ENCODE measurements at regions not wholly inside any gene's neighbourhood (a gene's known extent, or its start where the extent isn't known, plus 50 kb on each side); places are given as distances from the start of the nearest gene placed in this dataset.

DNA sequence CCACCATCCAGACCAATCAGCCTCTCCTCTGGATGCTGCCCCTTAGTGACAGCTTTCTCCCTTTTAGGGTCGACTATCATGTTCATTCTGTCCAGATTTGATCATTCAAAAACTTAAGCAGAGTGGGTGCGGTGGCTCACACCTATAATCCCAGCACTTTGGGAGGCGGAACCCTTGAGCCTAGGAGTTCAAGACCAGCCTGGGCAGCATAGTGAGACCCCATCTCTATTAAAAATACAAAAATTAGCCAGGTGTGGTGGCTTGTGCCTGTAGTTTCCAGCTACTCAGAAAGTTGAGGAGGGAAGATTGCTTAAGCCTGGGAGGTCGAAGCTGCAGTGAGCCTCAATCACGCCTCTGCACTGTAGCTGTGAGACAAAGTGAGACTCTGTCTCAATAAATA lies 68.3 kb upstream of the ZCCHC2 start:
- ATAC-seq = no peak
- TF ChIP-seq ZNF565 (CRISPR knock-in tag; conservative IDR thresholded peaks at IDR 0.05; ENCODE audit: low read depth) = no peak
- TF ChIP-seq TOX (CRISPR knock-in tag; IDR thresholded peaks at IDR 0.05; ENCODE audit: borderline replicate concordance) = no peak
- TF ChIP-seq ZFP30 (CRISPR knock-in tag; IDR thresholded peaks at IDR 0.05) = no peak
- TF ChIP-seq PPARA (CRISPR knock-in tag; IDR thresholded peaks at IDR 0.05; ENCODE audit: borderline replicate concordance) = no peak
- no peak for TF ChIP-seq ZNF70 (CRISPR knock-in tag; IDR thresholded peaks at IDR 0.05)
- no peak for TF ChIP-seq ZNF8 (CRISPR knock-in tag; IDR thresholded peaks at IDR 0.05)
- no peak for TF ChIP-seq GLIS3 (CRISPR knock-in tag; IDR thresholded peaks at IDR 0.05)
- TF ChIP-seq, protein P1, sequence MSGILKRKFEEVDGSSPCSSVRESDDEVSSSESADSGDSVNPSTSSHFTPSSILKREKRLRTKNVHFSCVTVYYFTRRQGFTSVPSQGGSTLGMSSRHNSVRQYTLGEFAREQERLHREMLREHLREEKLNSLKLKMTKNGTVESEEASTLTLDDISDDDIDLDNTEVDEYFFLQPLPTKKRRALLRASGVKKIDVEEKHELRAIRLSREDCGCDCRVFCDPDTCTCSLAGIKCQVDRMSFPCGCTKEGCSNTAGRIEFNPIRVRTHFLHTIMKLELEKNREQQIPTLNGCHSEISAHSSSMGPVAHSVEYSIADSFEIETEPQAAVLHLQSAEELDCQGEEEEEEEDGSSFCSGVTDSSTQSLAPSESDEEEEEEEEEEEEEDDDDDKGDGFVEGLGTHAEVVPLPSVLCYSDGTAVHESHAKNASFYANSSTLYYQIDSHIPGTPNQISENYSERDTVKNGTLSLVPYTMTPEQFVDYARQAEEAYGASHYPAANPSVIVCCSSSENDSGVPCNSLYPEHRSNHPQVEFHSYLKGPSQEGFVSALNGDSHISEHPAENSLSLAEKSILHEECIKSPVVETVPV (CRISPR knock-in tag; IDR thresholded peaks at IDR 0.05) = no peak
- no peak for TF ChIP-seq ESRRG (CRISPR knock-in tag; IDR thresholded peaks at IDR 0.05)
- TF ChIP-seq, protein P2, sequence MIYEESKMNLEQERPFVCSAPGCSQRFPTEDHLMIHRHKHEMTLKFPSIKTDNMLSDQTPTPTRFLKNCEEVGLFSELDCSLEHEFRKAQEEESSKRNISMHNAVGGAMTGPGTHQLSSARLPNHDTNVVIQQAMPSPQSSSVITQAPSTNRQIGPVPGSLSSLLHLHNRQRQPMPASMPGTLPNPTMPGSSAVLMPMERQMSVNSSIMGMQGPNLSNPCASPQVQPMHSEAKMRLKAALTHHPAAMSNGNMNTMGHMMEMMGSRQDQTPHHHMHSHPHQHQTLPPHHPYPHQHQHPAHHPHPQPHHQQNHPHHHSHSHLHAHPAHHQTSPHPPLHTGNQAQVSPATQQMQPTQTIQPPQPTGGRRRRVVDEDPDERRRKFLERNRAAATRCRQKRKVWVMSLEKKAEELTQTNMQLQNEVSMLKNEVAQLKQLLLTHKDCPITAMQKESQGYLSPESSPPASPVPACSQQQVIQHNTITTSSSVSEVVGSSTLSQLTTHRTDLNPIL (CRISPR knock-in tag; IDR thresholded peaks at IDR 0.05; ENCODE audit: low read depth) = no peak
- TF ChIP-seq ISL1 (CRISPR knock-in tag; IDR thresholded peaks at IDR 0.05) = no peak
- no peak for TF ChIP-seq ARNTL (CRISPR knock-in tag; IDR thresholded peaks at IDR 0.05; ENCODE audit: borderline replicate concordance, low read depth)
- no peak for TF ChIP-seq ZFP3 (CRISPR knock-in tag; IDR thresholded peaks at IDR 0.05)
- TF ChIP-seq, protein P3, sequence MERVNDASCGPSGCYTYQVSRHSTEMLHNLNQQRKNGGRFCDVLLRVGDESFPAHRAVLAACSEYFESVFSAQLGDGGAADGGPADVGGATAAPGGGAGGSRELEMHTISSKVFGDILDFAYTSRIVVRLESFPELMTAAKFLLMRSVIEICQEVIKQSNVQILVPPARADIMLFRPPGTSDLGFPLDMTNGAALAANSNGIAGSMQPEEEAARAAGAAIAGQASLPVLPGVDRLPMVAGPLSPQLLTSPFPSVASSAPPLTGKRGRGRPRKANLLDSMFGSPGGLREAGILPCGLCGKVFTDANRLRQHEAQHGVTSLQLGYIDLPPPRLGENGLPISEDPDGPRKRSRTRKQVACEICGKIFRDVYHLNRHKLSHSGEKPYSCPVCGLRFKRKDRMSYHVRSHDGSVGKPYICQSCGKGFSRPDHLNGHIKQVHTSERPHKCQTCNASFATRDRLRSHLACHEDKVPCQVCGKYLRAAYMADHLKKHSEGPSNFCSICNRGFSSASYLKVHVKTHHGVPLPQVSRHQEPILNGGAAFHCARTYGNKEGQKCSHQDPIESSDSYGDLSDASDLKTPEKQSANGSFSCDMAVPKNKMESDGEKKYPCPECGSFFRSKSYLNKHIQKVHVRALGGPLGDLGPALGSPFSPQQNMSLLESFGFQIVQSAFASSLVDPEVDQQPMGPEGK (CRISPR knock-in tag; IDR thresholded peaks at IDR 0.05; ENCODE audit: borderline replicate concordance) = no peak
- no peak for TF ChIP-seq ZC3H10 (CRISPR knock-in tag; IDR thresholded peaks at IDR 0.05)
- TF ChIP-seq, protein P4, sequence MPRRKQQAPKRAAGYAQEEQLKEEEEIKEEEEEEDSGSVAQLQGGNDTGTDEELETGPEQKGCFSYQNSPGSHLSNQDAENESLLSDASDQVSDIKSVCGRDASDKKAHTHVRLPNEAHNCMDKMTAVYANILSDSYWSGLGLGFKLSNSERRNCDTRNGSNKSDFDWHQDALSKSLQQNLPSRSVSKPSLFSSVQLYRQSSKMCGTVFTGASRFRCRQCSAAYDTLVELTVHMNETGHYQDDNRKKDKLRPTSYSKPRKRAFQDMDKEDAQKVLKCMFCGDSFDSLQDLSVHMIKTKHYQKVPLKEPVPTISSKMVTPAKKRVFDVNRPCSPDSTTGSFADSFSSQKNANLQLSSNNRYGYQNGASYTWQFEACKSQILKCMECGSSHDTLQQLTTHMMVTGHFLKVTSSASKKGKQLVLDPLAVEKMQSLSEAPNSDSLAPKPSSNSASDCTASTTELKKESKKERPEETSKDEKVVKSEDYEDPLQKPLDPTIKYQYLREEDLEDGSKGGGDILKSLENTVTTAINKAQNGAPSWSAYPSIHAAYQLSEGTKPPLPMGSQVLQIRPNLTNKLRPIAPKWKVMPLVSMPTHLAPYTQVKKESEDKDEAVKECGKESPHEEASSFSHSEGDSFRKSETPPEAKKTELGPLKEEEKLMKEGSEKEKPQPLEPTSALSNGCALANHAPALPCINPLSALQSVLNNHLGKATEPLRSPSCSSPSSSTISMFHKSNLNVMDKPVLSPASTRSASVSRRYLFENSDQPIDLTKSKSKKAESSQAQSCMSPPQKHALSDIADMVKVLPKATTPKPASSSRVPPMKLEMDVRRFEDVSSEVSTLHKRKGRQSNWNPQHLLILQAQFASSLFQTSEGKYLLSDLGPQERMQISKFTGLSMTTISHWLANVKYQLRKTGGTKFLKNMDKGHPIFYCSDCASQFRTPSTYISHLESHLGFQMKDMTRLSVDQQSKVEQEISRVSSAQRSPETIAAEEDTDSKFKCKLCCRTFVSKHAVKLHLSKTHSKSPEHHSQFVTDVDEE (CRISPR knock-in tag; IDR thresholded peaks at IDR 0.05) = no peak
- TF ChIP-seq RARB (CRISPR knock-in tag; IDR thresholded peaks at IDR 0.05) = no peak

DNA sequence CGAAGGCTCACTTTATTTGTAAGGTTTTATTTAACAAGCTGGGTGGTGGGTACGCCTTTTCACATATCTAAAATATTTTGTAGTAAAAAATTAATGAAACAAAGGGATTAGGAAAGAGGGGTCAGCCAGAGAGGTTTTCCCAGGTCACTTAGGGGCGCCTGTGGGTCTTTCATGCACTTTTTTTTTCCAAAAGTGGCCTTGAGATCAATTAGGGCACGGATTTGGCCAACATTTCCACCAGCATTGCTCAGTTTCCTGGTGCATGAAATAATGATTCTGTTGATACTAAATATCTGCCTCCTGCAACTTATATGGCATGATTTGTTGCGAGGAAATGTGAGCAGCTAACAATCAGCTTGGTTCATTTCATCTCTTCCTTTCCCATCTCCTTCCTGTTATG lies 67.6 kb upstream of the ZCCHC2 start:
- no peak for ATAC-seq
- TF ChIP-seq, protein P3 (CRISPR knock-in tag; IDR thresholded peaks at IDR 0.05; ENCODE audit: borderline replicate concordance) = no peak
- TF ChIP-seq CSDC2 (CRISPR knock-in tag; IDR thresholded peaks at IDR 0.05) = no peak
- TF ChIP-seq, protein P1 (CRISPR knock-in tag; IDR thresholded peaks at IDR 0.05) = no peak
- no peak for TF ChIP-seq TOX (CRISPR knock-in tag; IDR thresholded peaks at IDR 0.05; ENCODE audit: borderline replicate concordance)
- TF ChIP-seq ZNF70 (CRISPR knock-in tag; IDR thresholded peaks at IDR 0.05) = no peak
- no peak for TF ChIP-seq GLIS3 (CRISPR knock-in tag; IDR thresholded peaks at IDR 0.05)
- TF ChIP-seq ESRRG (CRISPR knock-in tag; IDR thresholded peaks at IDR 0.05) = no peak
- TF ChIP-seq SNAI2 (CRISPR knock-in tag; IDR thresholded peaks at IDR 0.05) = no peak

DNA sequence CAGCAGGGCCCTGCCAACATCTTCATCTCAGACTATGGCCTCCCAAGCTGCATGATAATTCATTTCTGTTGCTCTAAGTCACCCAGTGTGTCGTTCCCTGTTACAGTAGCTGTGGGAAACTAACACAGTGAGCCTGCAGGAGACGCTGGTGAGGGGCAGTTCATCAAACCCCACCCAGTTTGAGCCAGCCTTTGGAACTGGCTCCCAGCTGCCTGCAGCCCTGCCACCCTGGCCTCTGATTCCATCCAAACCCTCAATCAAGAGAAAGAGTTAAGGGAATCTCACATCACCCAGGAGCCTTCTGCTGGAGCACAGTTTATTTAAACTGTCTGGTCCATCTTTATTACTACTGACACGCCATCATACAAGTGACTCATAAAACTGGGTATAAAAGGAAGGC lies 64.9 kb upstream of the ZCCHC2 start:
- peak; percentile 44 for ATAC-seq
- TF ChIP-seq PPARA (CRISPR knock-in tag; IDR thresholded peaks at IDR 0.05; ENCODE audit: borderline replicate concordance) = no peak
- TF ChIP-seq ZFP30 (CRISPR knock-in tag; IDR thresholded peaks at IDR 0.05) = no peak
- 0 out of 2 replicates have a peak, but pooled peaks have one; percentile 25 for TF ChIP-seq ISL1 (CRISPR knock-in tag; IDR thresholded peaks at IDR 0.05)
- TF ChIP-seq, protein P2 (CRISPR knock-in tag; IDR thresholded peaks at IDR 0.05; ENCODE audit: low read depth) = no peak
- TF ChIP-seq ARNTL (CRISPR knock-in tag; IDR thresholded peaks at IDR 0.05; ENCODE audit: borderline replicate concordance, low read depth) = no peak
- TF ChIP-seq, protein P1 (CRISPR knock-in tag; IDR thresholded peaks at IDR 0.05) = no peak
- TF ChIP-seq GLIS3 (CRISPR knock-in tag; IDR thresholded peaks at IDR 0.05) = no peak
